ENCODE measurements at regions not wholly inside any gene's neighbourhood (a gene's known extent, or its start where the extent isn't known, plus 50 kb on each side); places are given as distances from the start of the nearest gene placed in this dataset.
"Not testable (repeated sequence)": the region's sequence is repeated elsewhere in the genome, so short reads cannot be mapped to it uniquely, and the experiment has no call there.

DNA sequence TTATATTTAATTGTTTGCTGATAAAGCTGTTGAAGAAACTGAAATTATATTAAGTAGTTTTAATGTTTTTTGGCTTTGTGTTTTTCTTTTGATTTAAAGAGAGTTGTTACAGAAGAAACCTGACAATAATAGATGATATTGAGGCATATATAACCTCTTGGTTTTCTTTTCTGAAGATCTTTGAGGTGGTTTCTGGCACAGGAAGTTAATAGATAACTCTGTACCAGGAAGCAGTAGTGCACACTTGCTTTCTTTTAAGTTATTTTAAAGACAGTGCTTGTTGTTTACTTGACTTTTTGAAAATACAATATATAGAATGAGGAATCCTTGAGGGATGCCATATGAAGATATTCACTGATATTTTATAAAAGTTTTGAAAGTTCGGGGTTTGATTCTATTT, 209.0 kb upstream of the FBXO33 start:
- H3K27ac ChIP-seq, result no peak overlapping the region
- POLR2A ChIA-PET (ENCODE audit: low non-redundant PET), result no interaction called here
- TF ChIP-seq, protein P1, sequence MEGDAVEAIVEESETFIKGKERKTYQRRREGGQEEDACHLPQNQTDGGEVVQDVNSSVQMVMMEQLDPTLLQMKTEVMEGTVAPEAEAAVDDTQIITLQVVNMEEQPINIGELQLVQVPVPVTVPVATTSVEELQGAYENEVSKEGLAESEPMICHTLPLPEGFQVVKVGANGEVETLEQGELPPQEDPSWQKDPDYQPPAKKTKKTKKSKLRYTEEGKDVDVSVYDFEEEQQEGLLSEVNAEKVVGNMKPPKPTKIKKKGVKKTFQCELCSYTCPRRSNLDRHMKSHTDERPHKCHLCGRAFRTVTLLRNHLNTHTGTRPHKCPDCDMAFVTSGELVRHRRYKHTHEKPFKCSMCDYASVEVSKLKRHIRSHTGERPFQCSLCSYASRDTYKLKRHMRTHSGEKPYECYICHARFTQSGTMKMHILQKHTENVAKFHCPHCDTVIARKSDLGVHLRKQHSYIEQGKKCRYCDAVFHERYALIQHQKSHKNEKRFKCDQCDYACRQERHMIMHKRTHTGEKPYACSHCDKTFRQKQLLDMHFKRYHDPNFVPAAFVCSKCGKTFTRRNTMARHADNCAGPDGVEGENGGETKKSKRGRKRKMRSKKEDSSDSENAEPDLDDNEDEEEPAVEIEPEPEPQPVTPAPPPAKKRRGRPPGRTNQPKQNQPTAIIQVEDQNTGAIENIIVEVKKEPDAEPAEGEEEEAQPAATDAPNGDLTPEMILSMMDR (conservative IDR thresholded peaks at IDR 0.05; ENCODE audit: low read depth), result no peak

DNA sequence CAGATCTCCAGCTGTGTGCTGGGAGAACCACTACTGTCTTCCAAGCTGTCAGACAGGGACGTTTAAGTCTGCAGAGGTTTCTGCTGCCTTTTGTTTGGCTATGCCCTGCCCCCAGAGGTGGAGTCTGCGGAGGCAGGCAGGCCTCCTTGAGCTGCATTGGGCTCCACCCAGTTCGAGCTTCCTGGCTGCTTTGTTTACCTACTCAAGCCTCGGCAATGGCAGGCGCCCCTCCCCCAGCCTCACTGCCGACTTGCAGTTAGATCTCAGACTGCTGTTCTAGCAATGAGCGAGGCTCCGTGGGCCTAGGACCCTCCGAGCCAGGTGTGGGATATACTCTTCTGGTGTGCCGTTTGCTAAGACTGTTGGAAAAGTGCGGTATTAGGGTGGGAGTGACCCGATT, 206.8 kb upstream of the FBXO33 start:
- CTCF ChIA-PET; POLR2A ChIA-PET (ENCODE audit: low non-redundant PET); DNase-seq (ENCODE audit: low spot score); H3K27ac ChIP-seq: not testable (repeated sequence)

More for the DNA sequence above, 209.0 kb upstream of the FBXO33 start:
- CTCF ChIA-PET, result no interaction called here
- no peak for DNase-seq (ENCODE audit: low spot score)

DNA sequence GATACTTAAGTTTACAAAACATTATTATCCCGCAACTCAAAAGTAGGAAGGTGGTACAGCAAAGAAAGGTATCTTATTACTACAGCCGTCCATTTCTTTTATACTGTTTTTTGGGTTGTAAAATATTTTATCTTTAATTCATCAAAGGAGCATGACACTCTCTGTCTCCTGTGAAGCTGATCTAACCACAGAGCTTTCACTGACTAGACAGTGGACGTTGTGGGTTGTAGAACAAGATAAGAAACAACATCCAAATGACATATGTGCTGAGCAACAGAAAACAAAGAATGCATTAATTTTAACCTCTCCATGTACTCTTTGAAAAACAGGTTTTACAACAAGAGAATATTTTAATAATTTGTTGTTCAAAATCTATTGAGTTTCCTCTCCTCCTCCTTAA, 195.9 kb upstream of the FBXO33 start:
- no peak for DNase-seq (ENCODE audit: low spot score)
- TF ChIP-seq, protein P1 (conservative IDR thresholded peaks at IDR 0.05; ENCODE audit: low read depth), result no peak
- ChIA-PET POLR2A (ENCODE audit: low non-redundant PET) (no interaction called here), CTCF (no interaction called here)
- no peak overlapping the region for H3K27ac ChIP-seq

DNA sequence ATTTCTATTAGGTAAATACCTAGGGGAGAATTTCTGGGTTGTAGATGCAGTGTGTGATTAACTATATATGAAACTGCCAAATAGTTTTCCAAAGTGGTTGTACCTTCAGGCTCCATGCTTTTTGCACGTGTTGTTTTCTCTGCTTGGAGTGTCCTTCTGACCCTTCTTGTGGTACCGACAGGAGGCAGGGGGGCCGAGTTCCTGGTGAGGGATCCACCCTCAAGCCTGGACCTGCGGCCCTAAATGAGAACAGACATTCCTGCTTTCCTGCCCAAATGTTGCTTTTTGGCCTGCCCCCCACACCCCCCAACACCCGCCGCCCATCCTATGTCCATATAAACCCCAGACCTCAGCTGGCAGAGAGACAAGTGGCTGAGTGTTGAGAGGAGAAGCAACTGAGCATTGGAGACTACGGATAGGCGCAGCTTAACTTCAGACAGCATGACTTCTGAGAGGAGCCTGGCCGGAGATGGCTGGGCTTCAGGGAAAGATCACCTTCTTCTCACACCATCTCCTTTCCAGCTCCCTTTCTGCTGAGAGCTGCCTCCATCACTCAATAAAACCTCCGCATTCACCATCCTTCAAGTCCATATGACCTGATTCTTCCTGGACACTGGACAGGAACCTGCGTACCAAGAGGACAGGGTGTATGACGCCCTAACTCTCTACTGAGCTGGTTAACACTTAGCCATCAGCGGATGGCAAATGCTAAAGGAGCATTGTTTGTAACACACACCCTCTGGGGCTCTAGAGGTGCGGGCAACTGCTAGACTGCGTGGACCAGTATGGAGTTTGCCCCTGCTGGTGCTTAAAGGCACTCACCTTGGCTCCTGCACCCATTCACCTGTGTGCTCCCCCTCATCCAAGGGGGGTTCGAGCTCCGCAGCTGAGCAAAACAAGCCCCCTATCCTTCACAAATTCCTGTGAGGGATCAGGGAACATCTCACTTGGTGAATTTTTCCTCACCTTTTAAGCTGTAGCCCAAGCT, 194.7 kb upstream of the FBXO33 start:
- H3K27ac ChIP-seq, result no peak overlapping the region
- TF ChIP-seq, protein P1 (conservative IDR thresholded peaks at IDR 0.05; ENCODE audit: low read depth), result no peak
- no peak for DNase-seq (ENCODE audit: low spot score)
- ChIA-PET CTCF (no interaction called here), POLR2A (ENCODE audit: low non-redundant PET) (no interaction called here)

DNA sequence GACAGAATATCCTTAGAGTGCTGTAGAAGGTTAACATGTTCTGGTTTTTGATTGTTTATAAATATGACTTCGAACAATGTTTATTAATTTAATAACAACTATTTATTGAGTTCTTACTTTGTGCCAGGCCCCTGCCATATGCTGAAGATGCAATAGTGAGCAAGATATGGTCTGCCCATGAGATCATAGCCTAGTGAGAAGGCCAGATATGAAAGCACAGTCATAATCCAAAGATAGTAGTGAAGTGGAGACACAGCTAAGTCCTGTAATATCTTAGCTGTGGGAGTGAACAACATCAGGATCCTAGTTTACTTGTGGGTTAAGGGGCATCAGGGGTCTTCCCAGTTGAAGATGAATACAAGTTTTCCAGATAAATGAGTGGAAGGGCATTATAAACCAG, 189.4 kb upstream of the FBXO33 start:
- TF ChIP-seq, protein P1 (conservative IDR thresholded peaks at IDR 0.05; ENCODE audit: low read depth), result no peak
- H3K27ac ChIP-seq, result no peak overlapping the region
- no peak for DNase-seq (ENCODE audit: low spot score)
- CTCF ChIA-PET, result no interaction called here
- POLR2A ChIA-PET (ENCODE audit: low non-redundant PET), result no interaction called here

DNA sequence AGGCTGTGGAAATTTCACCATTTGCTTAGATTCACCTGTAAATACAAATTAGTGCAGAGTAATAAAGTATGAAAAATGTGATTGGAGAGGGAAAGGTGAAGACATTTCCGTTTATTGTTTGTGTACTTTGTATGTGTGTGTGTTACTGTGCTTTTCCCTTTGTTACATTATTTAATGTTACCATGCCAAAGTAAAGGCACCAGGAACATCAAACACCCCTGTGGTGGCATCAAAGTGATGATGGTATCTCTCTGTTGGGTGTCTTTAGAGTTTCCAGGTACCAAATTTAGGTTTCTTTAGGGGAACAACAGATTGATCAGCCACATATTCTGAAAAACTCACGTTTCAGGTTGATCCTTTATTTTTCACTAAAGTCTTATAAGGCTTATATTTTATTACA, 189.0 kb upstream of the FBXO33 start:
- no peak overlapping the region for H3K27ac ChIP-seq
- no peak for DNase-seq (ENCODE audit: low spot score)
- ChIA-PET POLR2A (ENCODE audit: low non-redundant PET) (no interaction called here), CTCF (no interaction called here)
- TF ChIP-seq, protein P1 (conservative IDR thresholded peaks at IDR 0.05; ENCODE audit: low read depth), result no peak

DNA sequence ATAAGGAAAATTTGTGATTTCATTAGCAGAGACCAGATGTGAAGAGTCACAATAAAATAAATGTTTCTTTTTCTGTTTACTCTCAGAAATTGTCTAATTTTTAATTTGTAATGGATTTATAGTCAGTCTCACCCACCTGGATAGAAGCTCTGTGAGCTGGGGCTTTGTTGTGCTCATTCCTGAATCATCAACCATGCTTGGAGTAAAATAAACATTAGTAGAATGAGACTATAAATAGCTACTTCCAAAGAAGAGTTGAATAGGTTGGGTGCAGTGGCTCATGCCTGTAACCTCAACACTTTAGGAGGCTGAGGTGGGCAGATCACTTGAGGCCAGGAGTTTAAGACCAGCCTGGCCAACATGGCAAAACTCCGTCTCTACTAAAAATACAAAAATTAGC, 185.3 kb upstream of the FBXO33 start:
- DNase-seq (ENCODE audit: low spot score), result no peak
- POLR2A ChIA-PET (ENCODE audit: low non-redundant PET), result no interaction called here
- CTCF ChIA-PET, result no interaction called here
- TF ChIP-seq, protein P1 (conservative IDR thresholded peaks at IDR 0.05; ENCODE audit: low read depth), result no peak
- H3K27ac ChIP-seq, result no peak overlapping the region

Data from RWPE1 (cell line).